Stimulated activated CD8-positive, alpha-beta memory T cell treated with anti-CD3 and anti-CD28 coated beads, Interleukin-4, amount 100 ng/mL, for 24 hours (primary cell): ENCODE measurements at regions not wholly inside any gene's neighbourhood (a gene's known extent, or its start where the extent isn't known, plus 50 kb on each side); places are given as distances from the start of the nearest gene placed in this dataset.

ENCODE experiments used
- DNase-seq: peaks from one replicate; pipeline ENCODE4 v3.0.0-alpha.2; 2020; ENCODE audit warnings: low read depth

- DNase-seq = no peak
Observed at GRCh38 chr15:67992411-67992810, 61.7 kb upstream of the PIAS1 start.

DNA sequence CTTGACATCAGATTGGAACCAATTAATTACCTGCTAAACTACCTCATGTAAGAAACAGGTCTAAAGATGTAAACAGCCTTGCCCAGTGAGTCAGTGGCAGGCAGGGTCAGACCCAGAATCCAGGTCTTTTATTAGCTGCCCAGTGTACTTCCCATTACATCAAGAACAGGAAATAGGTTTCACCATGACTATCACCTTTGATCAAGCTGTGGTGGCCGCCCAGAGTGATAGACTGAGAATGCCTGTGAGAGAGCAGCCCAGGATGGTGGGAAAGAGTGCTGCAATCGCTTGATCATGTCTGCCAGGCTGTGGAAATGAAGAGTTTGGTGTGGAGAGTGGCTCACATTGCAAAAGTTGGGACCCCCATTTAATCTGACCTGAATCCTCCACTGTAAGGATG lies 61.3 kb upstream of the PIAS1 start:
- no peak for DNase-seq

DNA sequence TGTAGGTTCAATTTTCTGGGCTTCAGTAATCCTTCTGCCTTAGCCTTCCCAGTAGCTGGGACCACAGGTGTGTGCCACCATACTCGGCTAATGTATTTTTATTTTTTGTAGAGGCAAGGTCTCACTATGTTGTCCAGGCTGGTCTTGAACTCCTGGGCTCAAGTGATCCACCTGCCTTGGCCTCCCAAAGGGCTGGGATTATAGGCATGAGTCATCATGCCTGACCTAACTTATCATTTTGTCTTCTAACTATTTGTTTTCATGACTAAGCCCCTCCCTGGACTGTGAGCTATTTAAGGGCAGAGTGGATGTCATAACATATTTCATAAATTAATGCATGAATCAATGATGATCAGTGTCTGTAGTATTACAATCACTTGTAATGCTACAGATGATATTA lies 56.1 kb upstream of the PIAS1 start:
- DNase-seq = no peak

- no peak for DNase-seq
Observed at GRCh38 chr15:67998599-67999133, 55.4 kb upstream of the PIAS1 start.

DNA sequence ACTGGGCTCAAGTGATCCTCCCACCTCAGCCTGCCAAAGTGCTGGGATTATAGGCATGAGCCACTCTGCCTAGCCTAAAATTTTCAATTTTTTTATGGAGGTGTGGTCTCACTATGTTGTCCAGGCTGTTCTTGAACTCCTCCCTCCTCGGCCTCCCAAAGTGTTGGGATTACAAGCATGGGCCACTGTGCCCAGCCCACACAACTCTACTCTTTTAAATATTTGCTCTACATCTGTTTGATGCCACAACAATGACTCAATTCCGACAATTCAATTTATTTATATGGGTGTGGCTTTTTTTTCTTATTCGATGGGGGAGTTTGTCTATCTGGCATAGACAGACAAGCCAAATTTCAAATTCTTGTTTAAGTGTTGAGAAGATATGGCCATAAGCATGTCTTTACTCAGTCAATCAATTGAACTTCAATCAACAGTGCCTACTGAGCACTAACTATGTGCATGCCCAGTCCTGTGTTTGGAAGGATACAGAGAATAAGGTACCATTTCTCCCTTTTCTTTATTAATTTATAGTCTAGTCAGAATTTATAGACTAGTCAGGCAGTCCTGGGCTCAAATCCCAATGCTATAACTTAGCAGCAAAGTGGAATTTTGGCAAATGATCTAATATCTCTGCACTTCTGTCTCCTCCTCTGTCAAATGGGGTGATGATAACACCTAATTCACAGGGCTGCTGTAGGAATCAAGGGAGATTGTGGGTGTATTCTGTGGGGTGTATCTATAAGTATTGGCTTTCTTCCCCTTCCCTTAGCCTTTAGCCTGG lies 54.6 kb upstream of the PIAS1 start:
- no peak for DNase-seq

DNA sequence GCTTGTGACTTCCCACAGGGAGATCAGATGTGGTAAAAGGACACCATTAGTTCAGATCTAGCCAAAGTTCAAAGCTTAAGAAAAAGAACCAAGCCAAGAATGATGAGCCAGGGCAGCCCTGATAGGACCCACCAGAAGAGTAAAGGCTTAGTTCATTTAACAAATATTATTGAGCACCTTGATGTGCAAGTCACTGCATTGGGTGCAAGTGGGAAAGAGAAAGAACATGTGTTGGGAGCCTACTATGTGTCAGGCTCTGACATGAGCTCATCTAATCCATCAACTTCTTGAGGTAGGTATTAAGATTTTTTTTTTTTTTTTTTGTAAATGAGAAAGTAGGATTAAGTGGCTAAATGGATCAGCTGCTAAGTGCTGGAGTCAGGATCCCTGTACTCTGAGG lies 53.4 kb upstream of the PIAS1 start:
- DNase-seq = no peak

GRCh38 chr15:68001811-68002210 lies 52.3 kb upstream of the PIAS1 start:
- no peak for DNase-seq

GRCh38 chr15:68003297-68003696 lies 50.8 kb upstream of the PIAS1 start:
- no peak for DNase-seq
